ENCODE measurements at regions not wholly inside any gene's neighbourhood (a gene's known extent, or its start where the extent isn't known, plus 50 kb on each side); places are given as distances from the start of the nearest gene placed in this dataset.

GRCh38 chr5:4038994-4039393, 443.4 kb downstream of the IRX1 start:
- Histone ChIP-seq H3K4me3 (no peak overlapping the region), H3K9me3 (no peaks in the 10 kb centered on the region), H3K4me1 (no peaks in the 10 kb centered on the region), H3K4me2 (no peak overlapping the region), H3K27ac (no peak overlapping the region)
- POLR2A ChIA-PET: no interaction called here
- ATAC-seq (no peak), FAIRE-seq (no peak), DNase-seq (ENCODE audit: low read depth in 1 of 2, low spot score in 1 of 2) (no peak)
- TF ChIP-seq KDM5A (IDR thresholded peaks at IDR 0.05) (no peak), ESRRA (IDR thresholded peaks at IDR 0.05; ENCODE audit: borderline replicate concordance, low read length) (no peak), MAZ (IDR thresholded peaks at IDR 0.05; ENCODE audit: borderline replicate concordance, low read depth, low read length) (no peak), RARB (CRISPR knock-in tag; IDR thresholded peaks at IDR 0.05) (no peak), BCL3 (IDR thresholded peaks at IDR 0.05) (no peak), CHD2 (IDR thresholded peaks at IDR 0.05; ENCODE audit: low read length, partially characterized antibody) (no peak), HMGXB4 (CRISPR knock-in tag; IDR thresholded peaks at IDR 0.05; ENCODE audit: borderline replicate concordance) (no peak), HOXB13 (CRISPR knock-in tag; IDR thresholded peaks at IDR 0.05; ENCODE audit: low read depth) (no peak), POLR2A (IDR thresholded peaks at IDR 0.05; ENCODE audit: low read length) (no peak), JUN (IDR thresholded peaks at IDR 0.05) (no peak), ZFP36 (IDR thresholded peaks at IDR 0.05; ENCODE audit: borderline replicate concordance, partially characterized antibody) (no peak), BHLHE40 (IDR thresholded peaks at IDR 0.05; ENCODE audit: low read depth, low read length) (no peak), TP53 (CRISPR knock-in tag; IDR thresholded peaks at IDR 0.05) (no peak), MAX (IDR thresholded peaks at IDR 0.05) (no peak)
- WGBS (ENCODE audit: missing lambda C conversion rate): 19% methylated on average over 8 of the region's 8 CpGs
- CTCF ChIA-PET: no interaction called here

- ATAC-seq: no peak
- Histone ChIP-seq H3K4me3 (no peak overlapping the region), H3K4me1 (no peaks in the 10 kb centered on the region), H3K27ac (no peak overlapping the region), H3K4me2 (no peak overlapping the region), H3K9me3 (no peaks in the 10 kb centered on the region)
- TF ChIP-seq NR3C1 (IDR thresholded peaks at IDR 0.05) (no peak), REST (IDR thresholded peaks at IDR 0.05) (no peak), CHD2 (IDR thresholded peaks at IDR 0.05; ENCODE audit: low read length, partially characterized antibody) (no peak), SMC3 (IDR thresholded peaks at IDR 0.05) (no peak), HES2 (IDR thresholded peaks at IDR 0.05) (no peak), ZSCAN20 (CRISPR knock-in tag; IDR thresholded peaks at IDR 0.05) (no peak), SREBF2 (IDR thresholded peaks at IDR 0.05) (no peak), TFCP2L1 (CRISPR knock-in tag; IDR thresholded peaks at IDR 0.05) (no peak), EP300 (IDR thresholded peaks at IDR 0.05) (no peak), POLR2A (IDR thresholded peaks at IDR 0.05; ENCODE audit: low read length) (no peak), HDAC2 (IDR thresholded peaks at IDR 0.05) (no peak), BHLHE40 (IDR thresholded peaks at IDR 0.05; ENCODE audit: low read depth, low read length) (no peak)
- WGBS (ENCODE audit: missing lambda C conversion rate): 6% methylated on average over 2 of the region's 2 CpGs
- CTCF ChIA-PET: no interaction called here
- POLR2A ChIA-PET: no interaction called here
- no peak for FAIRE-seq
- DNase-seq (ENCODE audit: low read depth in 1 of 2, low spot score in 1 of 2): no peak
Observed at GRCh38 chr5:4042311-4042710, 446.7 kb downstream of the IRX1 start.
